Neuron (in vitro differentiated cells): ENCODE measurements at regions not wholly inside any gene's neighbourhood (a gene's known extent, or its start where the extent isn't known, plus 50 kb on each side); places are given as distances from the start of the nearest gene placed in this dataset.
"Not testable (repeated sequence)": the region's sequence is repeated elsewhere in the genome, so short reads cannot be mapped to it uniquely, and the experiment has no call there.

ENCODE experiments used
- H2AFZ ChIP-seq: one replicate; pipeline ENCODE4 v1.6.1; 2013; ENCODE audit warnings: low read depth, mild to moderate bottlenecking, inconsistent platforms, low read length, moderate library complexity
- H3K27me3 ChIP-seq: one replicate; pipeline ENCODE4 v1.6.1; 2013; ENCODE audit warnings: low read length; ENCODE audit not compliant: insufficient read depth
- H3K36me3 ChIP-seq: one replicate; pipeline ENCODE4 v1.6.1; 2013; ENCODE audit warnings: low read length; ENCODE audit not compliant: insufficient read depth
- H3K4me1 ChIP-seq: one replicate; pipeline ENCODE4 v1.6.1; 2013; ENCODE audit warnings: low read length; ENCODE audit not compliant: insufficient read depth
- H3K4me3 ChIP-seq: 2 replicates; pipeline ENCODE4 v1.5.1; 2013; ENCODE audit warnings: mild to moderate bottlenecking, low read length, moderate library complexity
- H3K9me3 ChIP-seq: one replicate; pipeline ENCODE4 v1.6.1; 2013; ENCODE audit warnings: low read length

- Histone ChIP-seq H3K4me1 (no peaks in the 10 kb centered on the region), H3K4me3 (no peak overlapping the region), H2AFZ (no peak overlapping the region), H3K36me3 (no peaks in the 10 kb centered on the region), H3K27me3 (no peaks in the 10 kb centered on the region), H3K9me3 (no peaks in the 10 kb centered on the region)
These were observed 240.3 kb downstream of the LRATD1 start for GRCh38 chr2:14872779-14873325.

- H3K9me3 ChIP-seq = no peaks in the 10 kb centered on the region
- no peaks in the 10 kb centered on the region for H3K4me1 ChIP-seq
- H3K27me3 ChIP-seq = no peaks in the 10 kb centered on the region
- H3K4me3 ChIP-seq = no peak overlapping the region
- no peak overlapping the region for H2AFZ ChIP-seq
- no peaks in the 10 kb centered on the region for H3K36me3 ChIP-seq
These were observed 249.3 kb downstream of the LRATD1 start for GRCh38 chr2:14881651-14882327.

GRCh38 chr2:14884651-14885050 lies 252.1 kb downstream of the LRATD1 start:
- no peaks in the 10 kb centered on the region for H3K4me1 ChIP-seq
- no peak overlapping the region for H2AFZ ChIP-seq
- H3K9me3 ChIP-seq = no peaks in the 10 kb centered on the region
- no peaks in the 10 kb centered on the region for H3K36me3 ChIP-seq
- no peak overlapping the region for H3K4me3 ChIP-seq
- H3K27me3 ChIP-seq = no peaks in the 10 kb centered on the region

GRCh38 chr2:14891546-14891945 lies 259.0 kb downstream of the LRATD1 start:
- no peaks in the 10 kb centered on the region for H3K36me3 ChIP-seq
- H3K4me3 ChIP-seq = no peak overlapping the region
- H2AFZ ChIP-seq = no peak overlapping the region
- no peaks in the 10 kb centered on the region for H3K4me1 ChIP-seq
- H3K9me3 ChIP-seq = no peaks in the 10 kb centered on the region
- H3K27me3 ChIP-seq = no peaks in the 10 kb centered on the region

- H3K9me3 ChIP-seq = no peaks in the 10 kb centered on the region
- H2AFZ ChIP-seq = no peak overlapping the region
These were observed 264.0 kb downstream of the LRATD1 start for GRCh38 chr2:14896330-14897030.

GRCh38 chr2:14899621-14900414 lies 267.3 kb downstream of the LRATD1 start:
- H3K36me3 ChIP-seq = no peaks in the 10 kb centered on the region

More at GRCh38 chr2:14896330-14897030, 264.0 kb downstream of the LRATD1 start:
- Histone ChIP-seq H3K27me3 (no peaks in the 10 kb centered on the region), H3K4me3 (no peak overlapping the region), H3K4me1 (no peaks in the 10 kb centered on the region), H3K36me3 (no peaks in the 10 kb centered on the region)

GRCh38 chr2:14901737-14902136 lies 269.2 kb downstream of the LRATD1 start:
- Histone ChIP-seq H2AFZ (no peak overlapping the region), H3K4me1 (no peaks in the 10 kb centered on the region), H3K36me3 (no peaks in the 10 kb centered on the region), H3K4me3 (no peak overlapping the region), H3K27me3 (no peaks in the 10 kb centered on the region), H3K9me3 (no peaks in the 10 kb centered on the region)

More at GRCh38 chr2:14899621-14900414, 267.3 kb downstream of the LRATD1 start:
- H3K9me3 ChIP-seq = no peaks in the 10 kb centered on the region
- H3K4me3 ChIP-seq = no peak overlapping the region
- H2AFZ ChIP-seq = no peak overlapping the region
- no peaks in the 10 kb centered on the region for H3K27me3 ChIP-seq
- H3K4me1 ChIP-seq = no peaks in the 10 kb centered on the region

- Histone ChIP-seq H3K4me1 (no peaks in the 10 kb centered on the region), H3K27me3 (no peaks in the 10 kb centered on the region), H3K36me3 (no peaks in the 10 kb centered on the region), H2AFZ (no peak overlapping the region), H3K4me3 (no peak overlapping the region), H3K9me3 (no peaks in the 10 kb centered on the region)
These were observed 270.4 kb downstream of the LRATD1 start for GRCh38 chr2:14902953-14903352.

GRCh38 chr2:14903709-14904374 lies 271.3 kb downstream of the LRATD1 start:
- H3K9me3 ChIP-seq = no peaks in the 10 kb centered on the region
- no peaks in the 10 kb centered on the region for H3K4me1 ChIP-seq
- H2AFZ ChIP-seq = no peak overlapping the region
- no peaks in the 10 kb centered on the region for H3K27me3 ChIP-seq
- H3K36me3 ChIP-seq = no peaks in the 10 kb centered on the region
- no peak overlapping the region for H3K4me3 ChIP-seq

GRCh38 chr2:14904378-14904777 lies 271.9 kb downstream of the LRATD1 start:
- not testable (repeated sequence) for H3K36me3 ChIP-seq, H3K9me3 ChIP-seq, H2AFZ ChIP-seq, H3K4me1 ChIP-seq, H3K27me3 ChIP-seq, H3K4me3 ChIP-seq

GRCh38 chr2:14905571-14905970 lies 273.1 kb downstream of the LRATD1 start:
- Histone ChIP-seq H2AFZ (no peak overlapping the region), H3K4me1 (no peaks in the 10 kb centered on the region), H3K4me3 (no peak overlapping the region), H3K27me3 (no peaks in the 10 kb centered on the region), H3K36me3 (no peaks in the 10 kb centered on the region), H3K9me3 (no peaks in the 10 kb centered on the region)

- Histone ChIP-seq H2AFZ (no peak overlapping the region), H3K36me3 (no peaks in the 10 kb centered on the region), H3K27me3 (no peaks in the 10 kb centered on the region), H3K9me3 (no peaks in the 10 kb centered on the region), H3K4me1 (no peaks in the 10 kb centered on the region), H3K4me3 (no peak overlapping the region)
These were observed 274.6 kb downstream of the LRATD1 start for GRCh38 chr2:14907014-14907612.
